Panc1 (cell line): ENCODE measurements at regions not wholly inside any gene's neighbourhood (a gene's known extent, or its start where the extent isn't known, plus 50 kb on each side); places are given as distances from the start of the nearest gene placed in this dataset.

Experiments
- ATAC-seq: fragments of 200-7000 bp; cut with Tn5 transposase; 2 replicates; pipeline ENCODE4 v1.9.1; 2020; ENCODE audit warnings: mild to moderate bottlenecking, moderate library complexity
- BruUV-seq: library from RNA; stranded (reverse); fragments of 400-500 nt; replicated peaks from 2 replicates; lab custom pipeline; 2021; lab: Mats Ljungman, UMichigan
- CTCF ChIA-PET: fragments of 300-600 bp; sonication (Branson Sonifier 250); formaldehyde crosslinking; loops from one replicate; lab custom pipeline; 2022; ENCODE audit warnings: antibody characterized with exemption; lab: Charles Lee
- POLR2A ChIA-PET: fragments of 300-600 bp; sonication (Branson Sonifier 250); formaldehyde crosslinking; loops from one replicate; lab custom pipeline; 2022; ENCODE audit warnings: antibody characterized with exemption; lab: Charles Lee
- DNase-seq: peaks from one replicate; pipeline ENCODE4 v3.0.0-alpha.2; 2010; ENCODE audit warnings: low read depth, low spot score
- H3K27ac ChIP-seq: 2 replicates; pipeline ENCODE4 v1.5.1; 2011; ENCODE audit warnings: mild to moderate bottlenecking, low read length, inconsistent platforms
- H3K27me3 ChIP-seq: fragments of 200-500 bp; sonication (Bioruptor generic); 2 replicates; pipeline ENCODE4 v1.6.0; 2014; ENCODE audit warnings: low read length, inconsistent platforms; ENCODE audit not compliant: control insufficient read depth, insufficient read depth
- H3K36me3 ChIP-seq: fragments of 200-500 bp; sonication (Bioruptor generic); 2 replicates; pipeline ENCODE4 v1.5.1; 2014; ENCODE audit warnings: inconsistent platforms, mild to moderate bottlenecking, low read length, moderate library complexity; ENCODE audit not compliant: control insufficient read depth, insufficient read depth
- H3K4me1 ChIP-seq: 2 replicates; pipeline ENCODE4 v1.5.1; 2011; ENCODE audit warnings: inconsistent platforms, mild to moderate bottlenecking, low read length, moderate library complexity; ENCODE audit not compliant: control insufficient read depth, insufficient read depth
- H3K4me3 ChIP-seq, 2 experiments: 2 replicates each; pipeline ENCODE4 v1.5.1; 2011 to 2012; ENCODE audit warnings: low read depth in 2 of 2, low read length in 2 of 2, mild to moderate bottlenecking in 2 of 2, inconsistent platforms in 1 of 2, moderate library complexity in 1 of 2
- H3K9me3 ChIP-seq: fragments of 200-500 bp; sonication (Bioruptor generic); 2 replicates; pipeline ENCODE4 v1.5.1; 2014; ENCODE audit warnings: low read depth, mild to moderate bottlenecking, inconsistent platforms, low read length, moderate library complexity; ENCODE audit not compliant: control insufficient read depth, insufficient read depth
- POLR2AphosphoS5 ChIP-seq: IDR thresholded peaks from 2 replicates; pipeline ENCODE4 v1.6.1; 2012; ENCODE audit warnings: mild to moderate bottlenecking, low read depth, low read length, moderate library complexity
- SIN3A ChIP-seq: IDR thresholded peaks from 2 replicates; pipeline ENCODE4 v1.6.1; 2012; ENCODE audit warnings: low read depth, mild to moderate bottlenecking, low read length, moderate library complexity, borderline replicate concordance; ENCODE audit not compliant: insufficient read depth
- TCF7L2 ChIP-seq: IDR thresholded peaks from 2 replicates; pipeline ENCODE4 v1.6.1; 2011; ENCODE audit warnings: mild to moderate bottlenecking, low read depth, low read length, inconsistent platforms
- in situ Hi-C: cut with HindIII; loops from 2 replicates; pipeline ENCODE4 v1.10.0; 2016; ENCODE audit warnings: low sequenced_read_pairs, low pct_unique_long_range_greater_than_20kb
- intact Hi-C: fragments of 100-400 bp; cut with micrococcal nuclease; formaldehyde crosslinking; loops from one replicate; pipeline ENCODE4 v1.10.0; 2022; ENCODE audit not compliant: unreplicated experiment
- TF ChIP-seq, protein P1 (sequence below): fragments of 450-650 bp; IDR thresholded peaks from 2 replicates; pipeline ENCODE4 v1.5.1; 2017; ENCODE audit warnings: mild to moderate bottlenecking
- TF ChIP-seq, protein P2 (sequence below), 2 experiments: IDR thresholded peaks; 2 replicates each; pipeline ENCODE4 v1.6.1; 2011 to 2012; ENCODE audit warnings: low read depth in 2 of 2, control low read depth in 1 of 2, low read length in 1 of 2, mild to moderate bottlenecking in 1 of 2, moderate library complexity in 1 of 2; ENCODE audit not compliant: insufficient read depth in 1 of 2

DNA sequence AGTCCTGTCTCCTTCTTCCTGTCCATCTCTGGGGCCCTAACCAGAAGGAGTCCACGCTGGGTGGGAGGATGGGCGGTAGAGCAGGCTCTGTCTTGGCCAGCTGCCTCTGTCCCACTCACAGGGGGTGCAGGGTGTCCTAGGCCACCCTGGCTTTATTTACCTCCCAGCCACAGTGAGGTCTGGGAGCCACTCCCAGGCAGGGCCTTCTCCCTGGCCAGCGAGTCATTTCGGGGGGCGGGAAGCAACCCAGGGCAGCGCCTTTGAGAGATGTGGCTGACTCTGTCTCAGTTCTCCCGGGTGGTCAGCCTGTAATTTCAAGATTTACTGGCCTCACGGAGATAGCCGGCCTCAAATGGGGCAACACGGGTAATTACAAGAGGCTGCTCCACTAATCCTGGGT is 67.4 kb upstream of the PTCH1 start:
- Histone ChIP-seq H3K36me3 (no peaks in the 10 kb centered on the region), H3K4me1 (no peaks in the 10 kb centered on the region), H3K27ac (no peak overlapping the region), H3K9me3 (no peaks in the 10 kb centered on the region), H3K4me3 (no peak overlapping the region), H3K27me3 (no peaks in the 10 kb centered on the region)
- no peak for TF ChIP-seq POLR2AphosphoS5
- TF ChIP-seq SIN3A, result no peak
- TF ChIP-seq TCF7L2, result no peak
- TF ChIP-seq, protein P1, sequence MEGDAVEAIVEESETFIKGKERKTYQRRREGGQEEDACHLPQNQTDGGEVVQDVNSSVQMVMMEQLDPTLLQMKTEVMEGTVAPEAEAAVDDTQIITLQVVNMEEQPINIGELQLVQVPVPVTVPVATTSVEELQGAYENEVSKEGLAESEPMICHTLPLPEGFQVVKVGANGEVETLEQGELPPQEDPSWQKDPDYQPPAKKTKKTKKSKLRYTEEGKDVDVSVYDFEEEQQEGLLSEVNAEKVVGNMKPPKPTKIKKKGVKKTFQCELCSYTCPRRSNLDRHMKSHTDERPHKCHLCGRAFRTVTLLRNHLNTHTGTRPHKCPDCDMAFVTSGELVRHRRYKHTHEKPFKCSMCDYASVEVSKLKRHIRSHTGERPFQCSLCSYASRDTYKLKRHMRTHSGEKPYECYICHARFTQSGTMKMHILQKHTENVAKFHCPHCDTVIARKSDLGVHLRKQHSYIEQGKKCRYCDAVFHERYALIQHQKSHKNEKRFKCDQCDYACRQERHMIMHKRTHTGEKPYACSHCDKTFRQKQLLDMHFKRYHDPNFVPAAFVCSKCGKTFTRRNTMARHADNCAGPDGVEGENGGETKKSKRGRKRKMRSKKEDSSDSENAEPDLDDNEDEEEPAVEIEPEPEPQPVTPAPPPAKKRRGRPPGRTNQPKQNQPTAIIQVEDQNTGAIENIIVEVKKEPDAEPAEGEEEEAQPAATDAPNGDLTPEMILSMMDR, result no peak
- TF ChIP-seq, protein P2, sequence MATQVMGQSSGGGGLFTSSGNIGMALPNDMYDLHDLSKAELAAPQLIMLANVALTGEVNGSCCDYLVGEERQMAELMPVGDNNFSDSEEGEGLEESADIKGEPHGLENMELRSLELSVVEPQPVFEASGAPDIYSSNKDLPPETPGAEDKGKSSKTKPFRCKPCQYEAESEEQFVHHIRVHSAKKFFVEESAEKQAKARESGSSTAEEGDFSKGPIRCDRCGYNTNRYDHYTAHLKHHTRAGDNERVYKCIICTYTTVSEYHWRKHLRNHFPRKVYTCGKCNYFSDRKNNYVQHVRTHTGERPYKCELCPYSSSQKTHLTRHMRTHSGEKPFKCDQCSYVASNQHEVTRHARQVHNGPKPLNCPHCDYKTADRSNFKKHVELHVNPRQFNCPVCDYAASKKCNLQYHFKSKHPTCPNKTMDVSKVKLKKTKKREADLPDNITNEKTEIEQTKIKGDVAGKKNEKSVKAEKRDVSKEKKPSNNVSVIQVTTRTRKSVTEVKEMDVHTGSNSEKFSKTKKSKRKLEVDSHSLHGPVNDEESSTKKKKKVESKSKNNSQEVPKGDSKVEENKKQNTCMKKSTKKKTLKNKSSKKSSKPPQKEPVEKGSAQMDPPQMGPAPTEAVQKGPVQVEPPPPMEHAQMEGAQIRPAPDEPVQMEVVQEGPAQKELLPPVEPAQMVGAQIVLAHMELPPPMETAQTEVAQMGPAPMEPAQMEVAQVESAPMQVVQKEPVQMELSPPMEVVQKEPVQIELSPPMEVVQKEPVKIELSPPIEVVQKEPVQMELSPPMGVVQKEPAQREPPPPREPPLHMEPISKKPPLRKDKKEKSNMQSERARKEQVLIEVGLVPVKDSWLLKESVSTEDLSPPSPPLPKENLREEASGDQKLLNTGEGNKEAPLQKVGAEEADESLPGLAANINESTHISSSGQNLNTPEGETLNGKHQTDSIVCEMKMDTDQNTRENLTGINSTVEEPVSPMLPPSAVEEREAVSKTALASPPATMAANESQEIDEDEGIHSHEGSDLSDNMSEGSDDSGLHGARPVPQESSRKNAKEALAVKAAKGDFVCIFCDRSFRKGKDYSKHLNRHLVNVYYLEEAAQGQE (IDR thresholded peaks at IDR 0.05; ENCODE audit: insufficient read depth in 1 of 2, low read depth in 2 of 2, low read length in 1 of 2), result no peak
- intact Hi-C loops (no loop called here), in situ Hi-C loops (no loop called here)
- DNase-seq (no peak), ATAC-seq (no peak)
- POLR2A ChIA-PET, result no interaction called here
- BruUV-seq, result no TSS peak
- CTCF ChIA-PET, result no interaction called here

DNA sequence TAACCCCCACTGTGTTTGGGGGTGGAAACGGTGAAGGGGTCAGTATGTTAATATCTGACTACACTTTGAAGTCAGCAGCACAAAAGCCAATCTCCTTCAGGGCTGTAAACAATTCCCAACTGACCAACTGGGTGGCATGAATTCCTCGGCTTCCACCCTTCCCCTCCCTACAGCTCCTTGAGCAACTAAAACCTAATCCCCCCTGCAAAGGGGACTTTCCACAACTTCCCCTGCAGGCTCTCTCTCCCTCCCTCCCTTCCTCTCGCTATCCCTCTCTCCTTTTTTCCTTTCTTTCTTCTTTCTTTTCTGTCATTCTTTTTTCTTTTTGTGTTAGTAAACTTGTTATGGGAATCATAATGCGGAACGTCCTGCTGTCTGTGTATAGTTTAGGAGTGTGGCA is 65.1 kb upstream of the PTCH1 start:
- Histone ChIP-seq H3K9me3 (no peaks in the 10 kb centered on the region), H3K36me3 (no peaks in the 10 kb centered on the region), H3K4me1 (no peaks in the 10 kb centered on the region), H3K27me3 (no peaks in the 10 kb centered on the region), H3K4me3 (no peak overlapping the region), H3K27ac (no peak overlapping the region)
- TF ChIP-seq, protein P2 (IDR thresholded peaks at IDR 0.05; ENCODE audit: insufficient read depth in 1 of 2, low read depth in 2 of 2, low read length in 1 of 2), result no peak
- TF ChIP-seq, protein P1, result no peak
- no peak for TF ChIP-seq POLR2AphosphoS5
- no peak for TF ChIP-seq SIN3A
- BruUV-seq, result no TSS peak
- ATAC-seq (no peak), DNase-seq (no peak)
- ChIA-PET POLR2A (no interaction called here), CTCF (no interaction called here)
- intact Hi-C loops, result no loop called here
- in situ Hi-C loops, result no loop called here
